Bone marrow (tissue), 2 donors: ENCODE measurements at regions not wholly inside any gene's neighbourhood (a gene's known extent, or its start where the extent isn't known, plus 50 kb on each side); places are given as distances from the start of the nearest gene placed in this dataset.
A peak's percentile ranks its signal among the peaks of the same experiment; 100 is the strongest.

Experiments used
- DNase-seq, 2 donors: peaks; one replicate each; lab custom pipeline; 2025; lab: John Stamatoyannopoulos, UW

GRCh38 chr5:171579976-171580411 is 160.5 kb downstream of the FGF18 start:
- DNase-seq, result no peak

- no peak for DNase-seq
Measured at GRCh38 chr5:171580502-171581265, 161.2 kb downstream of the FGF18 start.

- no peak for DNase-seq
Measured at GRCh38 chr5:171581781-171582180, 162.3 kb downstream of the FGF18 start.

GRCh38 chr5:171582849-171583248 is 163.4 kb downstream of the FGF18 start:
- DNase-seq, result no peak

GRCh38 chr5:171585981-171586380 is 166.5 kb downstream of the FGF18 start:
- no peak for DNase-seq

GRCh38 chr5:171586436-171586835 is 167.0 kb downstream of the FGF18 start:
- DNase-seq, result no peak

GRCh38 chr5:171588046-171588445 is 168.6 kb downstream of the FGF18 start:
- no peak for DNase-seq

- DNase-seq, result no peak
Measured at GRCh38 chr5:171588790-171589189, 169.3 kb downstream of the FGF18 start.

GRCh38 chr5:171589461-171589860 is 170.0 kb downstream of the FGF18 start:
- DNase-seq, result no peak

- DNase-seq, result no peak
Measured at GRCh38 chr5:171592076-171592475, 172.6 kb downstream of the FGF18 start.

GRCh38 chr5:171592736-171593135 is 173.3 kb downstream of the FGF18 start:
- DNase-seq, result no peak

- no peak for DNase-seq
Measured at GRCh38 chr5:171593401-171593800, 174.0 kb downstream of the FGF18 start.

- peak in 1 of 2 donors; percentile 59 for DNase-seq
Measured at GRCh38 chr5:171593976-171594375, 174.5 kb downstream of the FGF18 start.

GRCh38 chr5:171595401-171595800 is 176.0 kb downstream of the FGF18 start:
- no peak for DNase-seq

GRCh38 chr5:171595801-171596231 is 176.4 kb downstream of the FGF18 start:
- DNase-seq, result peak in 1 of 2 donors; percentile 15

GRCh38 chr5:171596391-171596878 is 177.0 kb downstream of the FGF18 start:
- no peak for DNase-seq

- DNase-seq, result no peak
Measured at GRCh38 chr5:171597946-171598640, 178.6 kb downstream of the FGF18 start.

- no peak for DNase-seq
Measured at GRCh38 chr5:171598641-171599152, 179.2 kb downstream of the FGF18 start.

GRCh38 chr5:171599411-171599810 is 180.0 kb downstream of the FGF18 start:
- DNase-seq, result no peak

- no peak for DNase-seq
Measured at GRCh38 chr5:171599957-171600612, 180.6 kb downstream of the FGF18 start.

GRCh38 chr5:171600741-171601265 is 181.4 kb downstream of the FGF18 start:
- DNase-seq, result peak in 1 of 2 donors; percentile 19

- DNase-seq, result peak in 1 of 2 donors; percentile 96
Measured at GRCh38 chr5:171601266-171601881, 181.9 kb downstream of the FGF18 start.
